HUES6 (cell line): ENCODE measurements at regions not wholly inside any gene's neighbourhood (a gene's known extent, or its start where the extent isn't known, plus 50 kb on each side); places are given as distances from the start of the nearest gene placed in this dataset.

Experiments
- H3K27ac ChIP-seq: 2 replicates; pipeline ENCODE4 v1.7.0; 2013; ENCODE audit warnings: low read depth, mild to moderate bottlenecking, low read length, inconsistent platforms
- H3K27me3 ChIP-seq: 2 replicates; pipeline ENCODE4 v1.6.1; 2013; ENCODE audit warnings: low read length; ENCODE audit not compliant: control insufficient read depth, insufficient read depth
- H3K36me3 ChIP-seq: 2 replicates; pipeline ENCODE4 v1.6.1; 2013; ENCODE audit warnings: low read length; ENCODE audit not compliant: control insufficient read depth, insufficient read depth
- H3K4me1 ChIP-seq: 2 replicates; pipeline ENCODE4 v1.6.1; 2013; ENCODE audit warnings: low read length; ENCODE audit not compliant: control insufficient read depth, insufficient read depth
- H3K4me3 ChIP-seq: 2 replicates; pipeline ENCODE4 v1.5.1; 2013; ENCODE audit warnings: low read depth, low read length
- H3K9ac ChIP-seq: one replicate; pipeline ENCODE4 v1.6.1; 2013; ENCODE audit warnings: mild to moderate bottlenecking, low read length
- H3K9me3 ChIP-seq: 2 replicates; pipeline ENCODE4 v1.6.1; 2013; ENCODE audit warnings: low read depth, low read length; ENCODE audit not compliant: control insufficient read depth, insufficient read depth

GRCh38 chr2:76270096-76270710, 559.5 kb upstream of the GCFC2 start:
- no peak overlapping the region for H3K4me3 ChIP-seq
- H3K9me3 ChIP-seq: no peaks in the 10 kb centered on the region
- peaks cover 6% of the 10 kb centered on the region; the same call in 1 of the 2 replicates for H3K4me1 ChIP-seq
- H3K27ac ChIP-seq: no peak overlapping the region
- H3K36me3 ChIP-seq: no peaks in the 10 kb centered on the region
- no peaks in the 10 kb centered on the region for H3K27me3 ChIP-seq
- H3K9ac ChIP-seq: no peak overlapping the region

DNA sequence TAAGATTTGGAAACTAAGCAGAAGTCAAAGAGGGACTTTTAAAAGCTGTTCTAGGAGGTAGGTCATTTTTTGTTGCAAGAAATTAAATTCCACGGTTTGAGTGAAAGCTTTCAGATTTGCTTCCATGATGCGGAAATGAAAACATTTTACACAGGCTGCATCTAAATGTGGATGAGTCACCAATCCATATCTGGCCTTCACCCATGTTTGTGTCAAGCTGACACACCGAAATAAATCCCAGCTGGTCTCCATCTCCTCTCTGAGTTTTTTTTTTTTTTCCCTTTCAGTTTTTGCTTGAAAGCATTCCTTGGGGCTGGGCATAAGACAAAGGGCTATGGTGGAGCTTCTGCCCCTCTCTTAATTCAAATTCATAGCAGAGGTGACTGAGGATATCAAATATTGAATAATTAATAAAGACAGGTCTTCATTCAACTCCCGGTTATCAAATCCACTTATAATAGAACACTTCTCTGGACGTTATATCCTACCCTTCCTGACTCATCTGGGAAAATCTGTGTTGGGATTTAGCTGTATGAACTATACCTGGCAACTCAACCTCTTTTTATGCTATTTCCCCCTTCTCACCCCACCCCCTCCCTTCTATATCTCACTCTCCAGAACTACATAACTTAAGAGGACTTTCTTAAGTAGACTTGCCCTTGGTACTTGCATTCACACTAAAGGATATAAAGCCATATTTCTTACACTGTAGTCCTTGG, 558.3 kb upstream of the GCFC2 start:
- H3K9me3 ChIP-seq: no peaks in the 10 kb centered on the region
- no peaks in the 10 kb centered on the region for H3K36me3 ChIP-seq
- no peak overlapping the region for H3K4me3 ChIP-seq
- H3K27ac ChIP-seq: no peak overlapping the region
- H3K9ac ChIP-seq: no peak overlapping the region
- no peaks in the 10 kb centered on the region for H3K27me3 ChIP-seq
- H3K4me1 ChIP-seq: peaks cover 6% of the 10 kb centered on the region; the same call in 1 of the 2 replicates

DNA sequence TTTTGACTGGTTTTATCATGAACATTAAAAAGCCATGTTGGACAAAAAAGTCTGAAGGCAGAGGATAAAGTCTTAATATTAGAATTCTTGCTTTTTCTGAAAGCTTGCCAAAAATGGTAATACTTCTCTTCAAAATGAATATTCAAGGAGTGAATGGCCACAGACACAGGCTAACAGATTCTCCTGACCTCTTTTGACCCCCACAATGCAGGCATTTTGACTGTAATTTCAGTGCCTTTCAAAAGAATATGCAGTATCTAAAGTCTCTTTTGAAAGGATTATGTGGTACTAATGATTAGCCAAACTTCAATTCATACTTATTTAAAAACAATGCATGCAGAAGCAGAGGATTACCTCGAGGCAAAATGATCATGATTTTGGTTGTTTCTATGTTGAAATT, 557.8 kb upstream of the GCFC2 start:
- Histone ChIP-seq H3K4me3 (no peak overlapping the region), H3K4me1 (peaks cover 6% of the 10 kb centered on the region; the same call in 1 of the 2 replicates), H3K27ac (no peak overlapping the region), H3K9ac (no peak overlapping the region), H3K27me3 (no peaks in the 10 kb centered on the region), H3K9me3 (no peaks in the 10 kb centered on the region), H3K36me3 (no peaks in the 10 kb centered on the region)

- Histone ChIP-seq H3K27me3 (no peaks in the 10 kb centered on the region), H3K27ac (no peak overlapping the region), H3K9ac (no peak overlapping the region), H3K4me1 (no peaks in the 10 kb centered on the region), H3K4me3 (no peak overlapping the region), H3K9me3 (no peaks in the 10 kb centered on the region), H3K36me3 (no peaks in the 10 kb centered on the region)
Observed at GRCh38 chr2:76257802-76258201, 547.1 kb upstream of the GCFC2 start.

GRCh38 chr2:76256458-76257088, 545.9 kb upstream of the GCFC2 start:
- H3K27ac ChIP-seq: no peak overlapping the region
- no peaks in the 10 kb centered on the region for H3K27me3 ChIP-seq
- no peaks in the 10 kb centered on the region for H3K4me1 ChIP-seq
- H3K4me3 ChIP-seq: no peak overlapping the region
- no peaks in the 10 kb centered on the region for H3K36me3 ChIP-seq
- no peaks in the 10 kb centered on the region for H3K9me3 ChIP-seq
- H3K9ac ChIP-seq: no peak overlapping the region

DNA sequence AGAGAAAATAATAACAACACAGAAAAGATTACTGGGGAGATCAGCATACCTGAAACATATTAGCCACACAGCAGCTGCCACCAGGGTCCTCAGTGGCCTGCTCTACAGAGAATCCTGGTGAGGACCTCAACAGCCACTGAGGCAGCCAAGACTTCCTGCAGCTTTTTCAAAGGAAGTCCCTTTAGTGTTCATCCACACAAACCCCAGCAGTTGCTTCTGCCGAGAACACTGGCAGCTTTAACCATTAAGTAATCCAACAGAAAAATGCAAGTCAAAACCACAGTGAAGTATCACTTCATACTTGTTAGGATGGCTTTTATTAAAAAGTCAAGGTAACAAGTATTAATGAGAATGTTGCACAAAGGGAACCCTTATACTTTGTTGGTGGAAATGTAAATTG, 542.0 kb upstream of the GCFC2 start:
- no peaks in the 10 kb centered on the region for H3K9me3 ChIP-seq
- H3K4me1 ChIP-seq: no peaks in the 10 kb centered on the region
- no peak overlapping the region for H3K4me3 ChIP-seq
- no peaks in the 10 kb centered on the region for H3K36me3 ChIP-seq
- H3K27ac ChIP-seq: no peak overlapping the region
- H3K27me3 ChIP-seq: no peaks in the 10 kb centered on the region
- no peak overlapping the region for H3K9ac ChIP-seq

GRCh38 chr2:76251342-76251741, 540.6 kb upstream of the GCFC2 start:
- Histone ChIP-seq H3K9ac (no peak overlapping the region), H3K9me3 (no peaks in the 10 kb centered on the region), H3K4me3 (no peak overlapping the region)

GRCh38 chr2:76247006-76247405, 536.3 kb upstream of the GCFC2 start:
- H3K9me3 ChIP-seq: no peaks in the 10 kb centered on the region
- no peak overlapping the region for H3K4me3 ChIP-seq
- no peaks in the 10 kb centered on the region for H3K4me1 ChIP-seq
- H3K36me3 ChIP-seq: no peaks in the 10 kb centered on the region
- no peak overlapping the region for H3K9ac ChIP-seq
- no peak overlapping the region for H3K27ac ChIP-seq
- H3K27me3 ChIP-seq: no peaks in the 10 kb centered on the region

More at GRCh38 chr2:76251342-76251741, 540.6 kb upstream of the GCFC2 start:
- no peaks in the 10 kb centered on the region for H3K4me1 ChIP-seq
- no peaks in the 10 kb centered on the region for H3K27me3 ChIP-seq
- H3K36me3 ChIP-seq: no peaks in the 10 kb centered on the region
- H3K27ac ChIP-seq: no peak overlapping the region

GRCh38 chr2:76211991-76212985, 501.6 kb upstream of the GCFC2 start:
- no peaks in the 10 kb centered on the region for H3K27me3 ChIP-seq
- peaks cover 9% of the 10 kb centered on the region for H3K4me1 ChIP-seq
- no peak overlapping the region for H3K4me3 ChIP-seq
- H3K9ac ChIP-seq: no peak overlapping the region
- no peak overlapping the region for H3K27ac ChIP-seq
- H3K9me3 ChIP-seq: no peaks in the 10 kb centered on the region; the same call in 1 of the 2 replicates
- no peaks in the 10 kb centered on the region for H3K36me3 ChIP-seq

- Histone ChIP-seq H3K4me1 (peaks cover 9% of the 10 kb centered on the region), H3K36me3 (no peaks in the 10 kb centered on the region)
Observed at GRCh38 chr2:76210551-76210950, 499.8 kb upstream of the GCFC2 start.

More at GRCh38 chr2:76210551-76210950, 499.8 kb upstream of the GCFC2 start:
- Histone ChIP-seq H3K9me3 (no peaks in the 10 kb centered on the region; the same call in 1 of the 2 replicates), H3K27ac (no peak overlapping the region), H3K4me3 (no peak overlapping the region), H3K27me3 (no peaks in the 10 kb centered on the region), H3K9ac (no peak overlapping the region)
